SK-N-MC (cell line): ENCODE measurements at regions not wholly inside any gene's neighbourhood (a gene's known extent, or its start where the extent isn't known, plus 50 kb on each side); places are given as distances from the start of the nearest gene placed in this dataset.

Experiments used
- EZH2 ChIP-seq: fragments of 200-600 bp; sonication (generic); IDR thresholded peaks from one replicate; pipeline ENCODE4 v1.6.1; 2017; ENCODE audit warnings: antibody characterized with exemption
- POLR2AphosphoS5 ChIP-seq: IDR thresholded peaks from 2 replicates; pipeline ENCODE4 v1.6.1; 2012; ENCODE audit warnings: mild to moderate bottlenecking, low read depth, low read length, borderline replicate concordance

DNA sequence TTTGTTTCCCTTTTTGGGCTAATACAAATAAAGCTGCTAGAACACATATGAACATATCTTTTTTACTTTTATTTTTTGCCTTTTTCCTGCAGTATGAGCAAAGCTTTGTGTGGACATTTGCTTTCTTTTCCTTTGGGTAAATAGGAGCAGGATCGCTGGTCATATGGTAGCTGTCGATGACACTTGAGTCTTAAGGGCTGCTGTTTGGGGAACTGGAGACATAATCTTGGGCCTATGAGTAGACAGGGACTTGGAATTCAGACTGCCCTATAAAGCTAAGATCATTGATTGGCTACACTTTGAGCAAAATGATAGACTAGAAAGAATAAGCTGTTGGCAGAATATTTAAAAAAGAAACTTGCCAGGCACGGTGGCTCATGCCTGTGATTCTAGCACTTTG lies 60.9 kb upstream of the ABL1 start:
- no peak for TF ChIP-seq POLR2AphosphoS5
- no peak for TF ChIP-seq EZH2
